IMR-90 (cell line): ENCODE measurements at regions not wholly inside any gene's neighbourhood (a gene's known extent, or its start where the extent isn't known, plus 50 kb on each side); places are given as distances from the start of the nearest gene placed in this dataset.

ENCODE experiments used
- ATAC-seq: fragments of 200-7000 bp; cut with Tn5 transposase; 2 replicates; pipeline ENCODE4 v1.9.1; 2020; ENCODE audit warnings: low read depth, mild to moderate bottlenecking, moderate library complexity
- BruUV-seq: library from RNA; stranded (reverse); fragments of 400-500 nt; replicated peaks from 2 replicates; lab custom pipeline; 2021; lab: Mats Ljungman, UMichigan
- CTCF ChIA-PET: fragments of 300-600 bp; formaldehyde crosslinking; extraction: SDS; loops from one replicate; lab custom pipeline; 2021; ENCODE audit warnings: antibody characterized with exemption; lab: Yijun Ruan, JAX
- POLR2A ChIA-PET: fragments of 300-600 bp; sonication (Branson Sonifier 250); formaldehyde crosslinking; loops from one replicate; lab custom pipeline; 2022; ENCODE audit warnings: antibody characterized with exemption; ENCODE audit not compliant: unreplicated experiment; lab: Charles Lee
- DNase-seq: peaks from one replicate; pipeline ENCODE4 v3.0.0; 2013
- H2AFZ ChIP-seq: replicated peaks from 2 replicates; pipeline ENCODE3; 2013; ENCODE audit warnings: low read length, mild to moderate bottlenecking; ENCODE audit not compliant: poor library complexity
- H2AK5ac ChIP-seq: 2 replicates; pipeline ENCODE4 v1.6.1; 2013; ENCODE audit warnings: low read depth, low read length, inconsistent platforms
- H2AK9ac ChIP-seq: replicated peaks from 2 replicates; pipeline ENCODE3; 2013; ENCODE audit warnings: mild to moderate bottlenecking, low read depth, low read length, moderate library complexity; ENCODE audit not compliant: poor library complexity
- H2BK120ac ChIP-seq: 2 replicates; pipeline ENCODE4 v1.6.1; 2013; ENCODE audit warnings: low read depth, low read length, inconsistent platforms
- H2BK15ac ChIP-seq: 3 replicates; pipeline ENCODE4 v1.6.1; 2013; ENCODE audit warnings: low read depth, low read length, inconsistent platforms
- H2BK20ac ChIP-seq: 2 replicates; pipeline ENCODE4 v1.6.1; 2013; ENCODE audit warnings: low read depth, mild to moderate bottlenecking, inconsistent platforms, low read length, moderate library complexity
- H2BK5ac ChIP-seq: 2 replicates; pipeline ENCODE4 v1.6.1; 2013; ENCODE audit warnings: mild to moderate bottlenecking, low read depth, low read length, inconsistent platforms; ENCODE audit not compliant: poor library complexity, severe bottlenecking
- H3K14ac ChIP-seq: replicated peaks from 2 replicates; pipeline ENCODE4 v1.6.1; 2013; ENCODE audit warnings: low read depth, low read length, inconsistent platforms
- H3K18ac ChIP-seq: 2 replicates; pipeline ENCODE4 v1.6.1; 2013; ENCODE audit warnings: low read depth, low read length, control low read depth
- H3K23ac ChIP-seq: 2 replicates; pipeline ENCODE4 v1.6.1; 2013; ENCODE audit warnings: low read depth, low read length, inconsistent platforms
- H3K27ac ChIP-seq: 2 replicates; pipeline ENCODE4 v1.5.1; 2013; ENCODE audit warnings: mild to moderate bottlenecking, control low read depth, low read length; ENCODE audit not compliant: insufficient read depth
- H3K27me3 ChIP-seq: 2 replicates; pipeline ENCODE4 v1.6.1; 2013; ENCODE audit warnings: low read length; ENCODE audit not compliant: control insufficient read depth, insufficient read depth
- H3K36me3 ChIP-seq: 2 replicates; pipeline ENCODE4 v1.6.1; 2013; ENCODE audit warnings: low read length, mixed read lengths; ENCODE audit not compliant: control insufficient read depth, insufficient read depth
- H3K4ac ChIP-seq: 2 replicates; pipeline ENCODE4 v1.6.1; 2013; ENCODE audit warnings: low read depth, low read length, inconsistent platforms
- H3K4me1 ChIP-seq: 2 replicates; pipeline ENCODE4 v1.6.1; 2013; ENCODE audit warnings: low read length, mixed read lengths; ENCODE audit not compliant: control insufficient read depth, insufficient read depth
- H3K4me2 ChIP-seq: 2 replicates; pipeline ENCODE4 v1.6.1; 2013; ENCODE audit warnings: low read depth, mild to moderate bottlenecking, control low read depth, low read length, moderate library complexity
- H3K4me3 ChIP-seq: 2 replicates; pipeline ENCODE4 v1.5.1; 2013; ENCODE audit warnings: low read depth, mild to moderate bottlenecking, control low read depth, low read length, moderate library complexity; ENCODE audit not compliant: insufficient read depth
- H3K56ac ChIP-seq: 2 replicates; pipeline ENCODE4 v1.6.1; 2013; ENCODE audit warnings: low read length, inconsistent platforms; ENCODE audit not compliant: insufficient read depth; ENCODE audit errors: extremely low read depth
- H3K79me1 ChIP-seq, 2 experiments: 2 replicates each; pipeline ENCODE4 v1.6.1; 2013; ENCODE audit warnings: low read length in 2 of 2, inconsistent platforms in 1 of 2, low read depth in 1 of 2
- H3K9ac ChIP-seq: 2 replicates; pipeline ENCODE4 v1.6.1; 2013; ENCODE audit warnings: low read depth, low read length, control low read depth
- H3K9me1 ChIP-seq: 2 replicates; pipeline ENCODE4 v1.6.1; 2013; ENCODE audit warnings: low read length, inconsistent platforms; ENCODE audit not compliant: insufficient read depth
- H3K9me3 ChIP-seq: 2 replicates; pipeline ENCODE4 v1.6.1; 2013; ENCODE audit warnings: low read length; ENCODE audit not compliant: control insufficient read depth, insufficient read depth
- H4K20me1 ChIP-seq: 2 replicates; pipeline ENCODE4 v1.6.1; 2013; ENCODE audit warnings: low read length, inconsistent platforms; ENCODE audit not compliant: insufficient read depth
- H4K5ac ChIP-seq: 2 replicates; pipeline ENCODE4 v1.6.1; 2013; ENCODE audit warnings: mild to moderate bottlenecking, low read depth, low read length, control low read depth
- H4K8ac ChIP-seq, 2 experiments: 2 replicates each; pipeline ENCODE4 v1.6.1; 2013; ENCODE audit warnings: low read depth in 2 of 2, low read length in 2 of 2, control low read depth in 1 of 2, inconsistent platforms in 1 of 2
- H4K91ac ChIP-seq: 2 replicates; pipeline ENCODE4 v1.6.1; 2013; ENCODE audit warnings: low read depth, low read length, inconsistent platforms; ENCODE audit not compliant: insufficient read depth
- BHLHE40 ChIP-seq: fragments of 150-350 bp; IDR thresholded peaks from 2 replicates; pipeline ENCODE4 v1.6.1; 2016; ENCODE audit warnings: mild to moderate bottlenecking, low read depth, low read length
- CEBPB ChIP-seq: IDR thresholded peaks from 2 replicates; pipeline ENCODE4 v1.6.1; 2012; ENCODE audit warnings: low read depth, low read length, improper control_type of control experiment
- CHD1 ChIP-seq: IDR thresholded peaks from 2 replicates; pipeline ENCODE4 v1.6.1; 2012; ENCODE audit warnings: low read depth, low read length, improper control_type of control experiment
- FOS ChIP-seq: fragments of 150-350 bp; IDR thresholded peaks from 2 replicates; pipeline ENCODE4 v1.6.1; 2016; ENCODE audit warnings: low read depth, low read length
- MAFK ChIP-seq: IDR thresholded peaks from 2 replicates; pipeline ENCODE4 v1.6.1; 2012; ENCODE audit warnings: low read depth, low read length, improper control_type of control experiment
- MAZ ChIP-seq: IDR thresholded peaks from 2 replicates; pipeline ENCODE4 v1.6.1; 2012; ENCODE audit warnings: low read depth, mild to moderate bottlenecking, low read length, improper control_type of control experiment, moderate library complexity, borderline replicate concordance
- MXI1 ChIP-seq: IDR thresholded peaks from 2 replicates; pipeline ENCODE4 v1.6.1; 2012; ENCODE audit warnings: low read depth, mild to moderate bottlenecking, low read length, moderate library complexity, borderline replicate concordance
- NFE2L2 ChIP-seq: fragments of 150-350 bp; IDR thresholded peaks from 2 replicates; pipeline ENCODE4 v1.6.1; 2016; ENCODE audit warnings: low read depth, mild to moderate bottlenecking, low read length
- POLR2A ChIP-seq: IDR thresholded peaks from 2 replicates; pipeline ENCODE4 v1.6.1; 2012; ENCODE audit warnings: mild to moderate bottlenecking, low read depth, low read length
- RAD21 ChIP-seq: IDR thresholded peaks from 2 replicates; pipeline ENCODE4 v1.6.1; 2012; ENCODE audit warnings: low read length, improper control_type of control experiment
- RCOR1 ChIP-seq: IDR thresholded peaks from 2 replicates; pipeline ENCODE4 v1.6.1; 2012; ENCODE audit warnings: mild to moderate bottlenecking, low read length, improper control_type of control experiment; ENCODE audit not compliant: insufficient replicate concordance
- RFX5 ChIP-seq: IDR thresholded peaks from 2 replicates; pipeline ENCODE4 v1.8.0; 2012; ENCODE audit warnings: low read depth, mild to moderate bottlenecking, low read length, moderate library complexity
- SMC3 ChIP-seq: fragments of 150-350 bp; IDR thresholded peaks from 2 replicates; pipeline ENCODE4 v1.6.1; 2016; ENCODE audit warnings: low read depth, mild to moderate bottlenecking, antibody characterized with exemption, low read length, moderate library complexity
- WGBS, 2 experiments: methylation state at CpG; one replicate each; pipeline versions ENCODE4 v1.1.5 to v1.1.7; 2013; ENCODE audit warnings: missing lambda C conversion rate in 2 of 2; ENCODE audit not compliant: insufficient read length in 1 of 2; ENCODE audit errors: extremely low coverage in 2 of 2; 5-methylcytosine and 5-hydroxymethylcytosine counted together
- dilution Hi-C: fragments of 300-500 bp; cut with HindIII; formaldehyde crosslinking; loops from one replicate; pipeline ENCODE4 v1.14.3; 2018; ENCODE audit warnings: low sequenced_read_pairs; ENCODE audit not compliant: unreplicated experiment
- in situ Hi-C: fragments of 300-500 bp; cut with MboI; formaldehyde crosslinking; loops from 3 replicates; pipeline ENCODE4 v1.14.3; 2019; ENCODE audit warnings: low sequenced_read_pairs, inconsistent platforms, mixed read lengths
- intact Hi-C: fragments of 100-400 bp; cut with micrococcal nuclease; formaldehyde crosslinking; loops from 2 replicates; pipeline ENCODE4 v1.10.0; 2022
- TF ChIP-seq, protein P1 (sequence below): conservative IDR thresholded peaks from 2 replicates; pipeline ENCODE4 v1.5.1; 2012; ENCODE audit warnings: mild to moderate bottlenecking, low read depth, low read length, improper control_type of control experiment
- TF ChIP-seq, protein P2 (sequence below): fragments of 150-350 bp; IDR thresholded peaks from 2 replicates; pipeline ENCODE4 v1.6.1; 2017; ENCODE audit warnings: mild to moderate bottlenecking, antibody characterized with exemption, low read length, low read depth
- TF ChIP-seq, protein P3 (sequence below): fragments of 150-350 bp; IDR thresholded peaks from 2 replicates; pipeline ENCODE4 v1.6.1; 2016; ENCODE audit warnings: low read depth, mild to moderate bottlenecking, low read length, moderate library complexity, borderline replicate concordance

DNA sequence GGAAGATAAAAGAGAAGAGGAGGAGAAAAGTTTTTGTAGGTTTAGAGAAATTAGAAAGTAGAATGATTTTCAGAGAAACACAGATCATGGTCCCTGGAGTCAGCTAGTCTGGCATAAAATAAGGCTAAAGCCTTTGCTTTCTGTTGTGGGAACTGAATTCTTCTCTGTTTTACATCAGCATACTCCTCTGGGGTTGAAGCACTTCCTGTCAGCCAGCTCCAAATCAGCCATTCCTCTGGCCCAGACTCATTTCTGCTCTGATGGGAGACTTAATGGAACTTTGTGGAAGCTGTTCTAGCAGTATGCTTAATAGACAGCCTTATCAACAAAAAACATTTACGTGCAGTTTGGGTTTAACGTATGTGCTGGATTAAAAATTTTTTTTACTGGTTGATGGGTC, 143.2 kb downstream of the HMHB1 start:
- no TSS peak for BruUV-seq
- no peak overlapping the region for H4K91ac ChIP-seq
- H3K4ac ChIP-seq: peak overlapping the region; percentile 15; the same call in 1 of the 2 replicates
- no peak overlapping the region for H3K9ac ChIP-seq
- no peak overlapping the region for H3K14ac ChIP-seq
- H2AFZ ChIP-seq: peak overlapping the region; percentile 54
- no peaks in the 10 kb centered on the region for H3K9me3 ChIP-seq
- H3K79me1 ChIP-seq: no peaks in the 10 kb centered on the region
- H3K23ac ChIP-seq: no peak overlapping the region
- dilution Hi-C loops: no loop called here
- POLR2A ChIA-PET: no interaction called here
- no peak overlapping the region for H2BK120ac ChIP-seq
- H3K27ac ChIP-seq: no peak overlapping the region
- no peaks in the 10 kb centered on the region for H3K4me1 ChIP-seq
- H3K18ac ChIP-seq: peak overlapping the region; percentile 57; the same call in 1 of the 2 replicates
- H4K8ac ChIP-seq: no peak overlapping the region; a peak in 1 of 4 replicates
- H3K9me1 ChIP-seq: no peaks in the 10 kb centered on the region
- no peak overlapping the region for H3K4me3 ChIP-seq
- no peak overlapping the region for H2AK9ac ChIP-seq
- WGBS, 2 experiments: no CpG with 5 or more reads among the region's 2 CpGs
- H2BK20ac ChIP-seq: no peak overlapping the region
- H3K4me2 ChIP-seq: no peak overlapping the region
- no peak overlapping the region for H3K56ac ChIP-seq
- CTCF ChIA-PET: interaction anchor here (1.3 kb wide), 1 partner anchor 15 kb away, joined by 3 read pairs; no protein-coding TSS in a partner anchor
- TF ChIP-seq, protein P1, sequence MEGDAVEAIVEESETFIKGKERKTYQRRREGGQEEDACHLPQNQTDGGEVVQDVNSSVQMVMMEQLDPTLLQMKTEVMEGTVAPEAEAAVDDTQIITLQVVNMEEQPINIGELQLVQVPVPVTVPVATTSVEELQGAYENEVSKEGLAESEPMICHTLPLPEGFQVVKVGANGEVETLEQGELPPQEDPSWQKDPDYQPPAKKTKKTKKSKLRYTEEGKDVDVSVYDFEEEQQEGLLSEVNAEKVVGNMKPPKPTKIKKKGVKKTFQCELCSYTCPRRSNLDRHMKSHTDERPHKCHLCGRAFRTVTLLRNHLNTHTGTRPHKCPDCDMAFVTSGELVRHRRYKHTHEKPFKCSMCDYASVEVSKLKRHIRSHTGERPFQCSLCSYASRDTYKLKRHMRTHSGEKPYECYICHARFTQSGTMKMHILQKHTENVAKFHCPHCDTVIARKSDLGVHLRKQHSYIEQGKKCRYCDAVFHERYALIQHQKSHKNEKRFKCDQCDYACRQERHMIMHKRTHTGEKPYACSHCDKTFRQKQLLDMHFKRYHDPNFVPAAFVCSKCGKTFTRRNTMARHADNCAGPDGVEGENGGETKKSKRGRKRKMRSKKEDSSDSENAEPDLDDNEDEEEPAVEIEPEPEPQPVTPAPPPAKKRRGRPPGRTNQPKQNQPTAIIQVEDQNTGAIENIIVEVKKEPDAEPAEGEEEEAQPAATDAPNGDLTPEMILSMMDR: no peak
- TF ChIP-seq MAZ (no peak), BHLHE40 (no peak), CHD1 (no peak), NFE2L2 (no peak), MXI1 (no peak), RAD21 (no peak), MAFK (no peak), POLR2A (no peak), RFX5 (no peak), CEBPB (no peak), FOS (no peak), RCOR1 (no peak), SMC3 (no peak)
- TF ChIP-seq, protein P2, sequence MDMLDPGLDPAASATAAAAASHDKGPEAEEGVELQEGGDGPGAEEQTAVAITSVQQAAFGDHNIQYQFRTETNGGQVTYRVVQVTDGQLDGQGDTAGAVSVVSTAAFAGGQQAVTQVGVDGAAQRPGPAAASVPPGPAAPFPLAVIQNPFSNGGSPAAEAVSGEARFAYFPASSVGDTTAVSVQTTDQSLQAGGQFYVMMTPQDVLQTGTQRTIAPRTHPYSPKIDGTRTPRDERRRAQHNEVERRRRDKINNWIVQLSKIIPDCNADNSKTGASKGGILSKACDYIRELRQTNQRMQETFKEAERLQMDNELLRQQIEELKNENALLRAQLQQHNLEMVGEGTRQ: no peak
- TF ChIP-seq, protein P3, sequence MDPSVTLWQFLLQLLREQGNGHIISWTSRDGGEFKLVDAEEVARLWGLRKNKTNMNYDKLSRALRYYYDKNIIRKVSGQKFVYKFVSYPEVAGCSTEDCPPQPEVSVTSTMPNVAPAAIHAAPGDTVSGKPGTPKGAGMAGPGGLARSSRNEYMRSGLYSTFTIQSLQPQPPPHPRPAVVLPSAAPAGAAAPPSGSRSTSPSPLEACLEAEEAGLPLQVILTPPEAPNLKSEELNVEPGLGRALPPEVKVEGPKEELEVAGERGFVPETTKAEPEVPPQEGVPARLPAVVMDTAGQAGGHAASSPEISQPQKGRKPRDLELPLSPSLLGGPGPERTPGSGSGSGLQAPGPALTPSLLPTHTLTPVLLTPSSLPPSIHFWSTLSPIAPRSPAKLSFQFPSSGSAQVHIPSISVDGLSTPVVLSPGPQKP: no peak
- DNase-seq (peak; percentile 63), ATAC-seq (peak; percentile 61)
- no peak overlapping the region for H2AK5ac ChIP-seq
- no peaks in the 10 kb centered on the region for H4K20me1 ChIP-seq
- in situ Hi-C loops: no loop called here
- intact Hi-C loops: no loop called here
- H2BK15ac ChIP-seq: 0 out of 3 replicates have a peak overlapping the region, but pooled peaks have one; percentile 36
- H4K5ac ChIP-seq: no peak overlapping the region
- H2BK5ac ChIP-seq: peak overlapping the region; percentile 56
- H3K36me3 ChIP-seq: no peaks in the 10 kb centered on the region; the same call in 1 of the 2 replicates
- H3K27me3 ChIP-seq: no peaks in the 10 kb centered on the region
